Left colon (tissue), 2 donors: ENCODE measurements at regions not wholly inside any gene's neighbourhood (a gene's known extent, or its start where the extent isn't known, plus 50 kb on each side); places are given as distances from the start of the nearest gene placed in this dataset.
"Not testable (repeated sequence)": the region's sequence is repeated elsewhere in the genome, so short reads cannot be mapped to it uniquely, and the experiment has no call there.

Experiments
- ATAC-seq: fragments of 200-7000 bp; cut with Tn5 transposase; one replicate; pipeline ENCODE4 v1.9.1; 2020; ENCODE audit warnings: mild to moderate bottlenecking, moderate library complexity
- DNase-seq, 2 donors: peaks; one replicate each; pipeline ENCODE4 v3.0.0-alpha.2; 2020
- intact Hi-C, 2 donors: fragments of 100-400 bp; cut with DNase I in 1 of 2; cut with micrococcal nuclease in 1 of 2; formaldehyde crosslinking; loops; one replicate each; pipeline versions ENCODE4 v1.11.2 to v1.14.0; 2022; cut with DNase I, micrococcal nuclease
- donor health status: DM: no; HTN: no; CAD: no.
- donor health status: DM: yes; HTN: yes; CAD: no.

GRCh38 chr16:27600381-27600780 is 50.4 kb downstream of the KATNIP start:
- intact Hi-C loops, result no loop called here
- ATAC-seq (no peak), DNase-seq (no peak)

- ATAC-seq, result no peak
- intact Hi-C loops, result no loop called here
Observed at GRCh38 chr16:27602103-27602502, 52.2 kb downstream of the KATNIP start.

GRCh38 chr16:27605500-27606106 is 55.7 kb downstream of the KATNIP start:
- peak; percentile 77 for ATAC-seq
- DNase-seq, intact Hi-C loops: not testable (repeated sequence)

More at GRCh38 chr16:27602103-27602502, 52.2 kb downstream of the KATNIP start:
- DNase-seq, result no peak

GRCh38 chr16:27611340-27611739 is 61.4 kb downstream of the KATNIP start:
- intact Hi-C loops, result no loop called here
- DNase-seq (no peak), ATAC-seq (no peak)

GRCh38 chr16:27613238-27613791 is 63.4 kb downstream of the KATNIP start:
- ATAC-seq, result no peak
- no peak for DNase-seq
- intact Hi-C loops, result no loop called here

GRCh38 chr16:27617665-27618064 is 67.7 kb downstream of the KATNIP start:
- intact Hi-C loops, result no loop called here
- DNase-seq (no peak), ATAC-seq (no peak)

GRCh38 chr16:27618165-27618564 is 68.2 kb downstream of the KATNIP start:
- ATAC-seq, result no peak

GRCh38 chr16:27618606-27619327 is 68.8 kb downstream of the KATNIP start:
- DNase-seq (no peak), ATAC-seq (no peak)
- intact Hi-C loops, result no loop called here

More at GRCh38 chr16:27618165-27618564, 68.2 kb downstream of the KATNIP start:
- DNase-seq, result no peak
- intact Hi-C loops, result no loop called here

GRCh38 chr16:27620541-27620940 is 70.6 kb downstream of the KATNIP start:
- ATAC-seq (no peak), DNase-seq (no peak)
- intact Hi-C loops, result no loop called here

GRCh38 chr16:27624154-27625049 is 74.5 kb downstream of the KATNIP start:
- DNase-seq (peak; percentile 40 to 54), ATAC-seq (peak; percentile 81)
- intact Hi-C loops, result no loop called here

- intact Hi-C loops, result no loop called here
- peak; percentile 69 for ATAC-seq
Observed at GRCh38 chr16:27625050-27625697, 75.2 kb downstream of the KATNIP start.

GRCh38 chr16:27627136-27627535 is 77.2 kb downstream of the KATNIP start:
- no peak for DNase-seq
- intact Hi-C loops, result no loop called here
- ATAC-seq, result no peak

More at GRCh38 chr16:27625050-27625697, 75.2 kb downstream of the KATNIP start:
- DNase-seq, result peak; percentile 34 to 37

GRCh38 chr16:27628241-27628942 is 78.4 kb downstream of the KATNIP start:
- DNase-seq (peak; percentile 42 to 48), ATAC-seq (peak; percentile 51)
- intact Hi-C loops, result no loop called here

- DNase-seq, ATAC-seq, intact Hi-C loops: not testable (repeated sequence)
Observed at GRCh38 chr16:27628943-27629462, 79.1 kb downstream of the KATNIP start.

GRCh38 chr16:27632216-27632615 is 82.3 kb downstream of the KATNIP start:
- ATAC-seq (no peak), DNase-seq (no peak)
- intact Hi-C loops, result no loop called here

GRCh38 chr16:27633221-27633620 is 83.3 kb downstream of the KATNIP start:
- DNase-seq, result no peak
- ATAC-seq, result no peak
- intact Hi-C loops, result no loop called here

- DNase-seq, result no peak
- no peak for ATAC-seq
- intact Hi-C loops, result no loop called here
Observed at GRCh38 chr16:27633721-27634120, 83.8 kb downstream of the KATNIP start.

- intact Hi-C loops, result no loop called here
- DNase-seq, result no peak
Observed at GRCh38 chr16:27634779-27635178, 84.8 kb downstream of the KATNIP start.

More at GRCh38 chr16:27634779-27635178, 84.8 kb downstream of the KATNIP start:
- no peak for ATAC-seq
